CD14-positive monocyte (primary cell): ENCODE measurements at regions not wholly inside any gene's neighbourhood (a gene's known extent, or its start where the extent isn't known, plus 50 kb on each side); places are given as distances from the start of the nearest gene placed in this dataset.
A peak's percentile ranks its signal among the peaks of the same experiment; 100 is the strongest.

Experiments
- DNase-seq, 3 donors: peaks; one replicate each; pipeline ENCODE4 v3.0.0-alpha.2; 2011 to 2022
- H2AFZ ChIP-seq: 2 replicates; pipeline ENCODE4 v1.6.0; 2012; ENCODE audit warnings: mild to moderate bottlenecking, low read depth, low read length, inconsistent platforms; ENCODE audit not compliant: insufficient read depth, poor library complexity, severe bottlenecking
- H3K27ac ChIP-seq, 2 donors: 1 replicate in 1 of 2; 2 replicates in 1 of 2; pipeline ENCODE4 v1.5.1; 2012 to 2013; ENCODE audit warnings: low read length in 2 of 2, control low read depth in 1 of 2, inconsistent platforms in 1 of 2, low read depth in 1 of 2, mild to moderate bottlenecking in 1 of 2
- H3K27me3 ChIP-seq, 2 donors: one replicate each; pipeline versions ENCODE4 v1.6.0 to v1.6.1; 2011 to 2013; ENCODE audit warnings: low read length in 2 of 2; ENCODE audit not compliant: control insufficient read depth in 2 of 2, insufficient read depth in 2 of 2
- H3K36me3 ChIP-seq, 2 donors: replicated peaks in 1 of 2; 1 replicate in 1 of 2; 2 replicates in 1 of 2; pipeline versions ENCODE4 v1.5.1 to v1.6.1; 2012 to 2013; ENCODE audit warnings: low read length in 2 of 2, control low read depth in 1 of 2, inconsistent platforms in 1 of 2, mild to moderate bottlenecking in 1 of 2; ENCODE audit not compliant: insufficient read depth in 2 of 2, control insufficient read depth in 1 of 2
- H3K4me1 ChIP-seq, 2 donors: 1 replicate in 1 of 2; 2 replicates in 1 of 2; pipeline versions ENCODE4 v1.5.1 to v1.6.1; 2012 to 2013; ENCODE audit warnings: low read length in 2 of 2, control low read depth in 1 of 2, inconsistent platforms in 1 of 2, mild to moderate bottlenecking in 1 of 2, moderate library complexity in 1 of 2; ENCODE audit not compliant: insufficient read depth in 2 of 2, control insufficient read depth in 1 of 2
- H3K4me2 ChIP-seq: replicated peaks from 2 replicates; pipeline ENCODE3; 2012; ENCODE audit warnings: low read length, moderate library complexity, mild to moderate bottlenecking; ENCODE audit not compliant: poor library complexity, severe bottlenecking; ENCODE audit errors: extremely low read depth
- H3K4me3 ChIP-seq, 3 experiments: fragments of 200-600 bp in 1 of 3; sonication (generic) in 1 of 3; replicated peaks in 1 of 3; 1 replicate in 2 of 3; 2 replicates in 1 of 3; pipeline ENCODE4 v1.5.1; 2011 to 2013; ENCODE audit warnings: low read length in 3 of 3, mild to moderate bottlenecking in 3 of 3, control low read depth in 2 of 3, low read depth in 2 of 3, inconsistent platforms in 1 of 3, moderate library complexity in 1 of 3
- H3K79me2 ChIP-seq: 2 replicates; pipeline ENCODE4 v1.6.0; 2012; ENCODE audit warnings: mild to moderate bottlenecking, control low read depth, inconsistent platforms, low read length, moderate library complexity; ENCODE audit not compliant: insufficient read depth
- H3K9ac ChIP-seq: 2 replicates; pipeline ENCODE4 v1.6.0; 2017; ENCODE audit warnings: low read length, mild to moderate bottlenecking; ENCODE audit not compliant: insufficient read depth, poor library complexity, severe bottlenecking
- H3K9me3 ChIP-seq, 2 donors: replicated peaks in 1 of 2; 1 replicate in 1 of 2; 2 replicates in 1 of 2; pipeline versions ENCODE4 v1.5.1 to v1.6.1; 2012 to 2013; ENCODE audit warnings: low read length in 2 of 2, control low read depth in 1 of 2; ENCODE audit not compliant: control insufficient read depth in 1 of 2, insufficient read depth in 1 of 2
- H4K20me1 ChIP-seq: 2 replicates; pipeline ENCODE4 v1.6.0; 2012; ENCODE audit warnings: mild to moderate bottlenecking, low read length, control low read depth, moderate library complexity; ENCODE audit not compliant: insufficient read depth
- H3K27ac Mint-ChIP-seq, 7 donors: one replicate each; pipeline ENCODE4 v1.8.0; 2020; ENCODE audit warnings: mild to moderate bottlenecking in 7 of 7, mixed read lengths in 7 of 7, moderate library complexity in 6 of 7, inconsistent platforms in 2 of 7
- H3K27me3 Mint-ChIP-seq, 3 donors: one replicate each; pipeline ENCODE4 v1.8.0; 2021 to 2022; ENCODE audit warnings: low read depth in 3 of 3, mild to moderate bottlenecking in 3 of 3, mixed read lengths in 3 of 3, moderate library complexity in 3 of 3, inconsistent platforms in 1 of 3
- H3K36me3 Mint-ChIP-seq, 2 donors: one replicate each; pipeline ENCODE4 v1.8.0; 2020; ENCODE audit warnings: mixed read lengths in 2 of 2, inconsistent platforms in 1 of 2, mild to moderate bottlenecking in 1 of 2
- H3K4me1 Mint-ChIP-seq: one replicate; pipeline ENCODE4 v1.8.0; 2020; ENCODE audit warnings: mild to moderate bottlenecking, mixed read lengths
- H3K4me3 Mint-ChIP-seq, 2 donors: one replicate each; pipeline ENCODE4 v1.8.0; 2020; ENCODE audit warnings: mild to moderate bottlenecking in 2 of 2, mixed read lengths in 2 of 2, moderate library complexity in 1 of 2
- H3K9me3 Mint-ChIP-seq, 7 donors: one replicate each; pipeline ENCODE4 v1.8.0; 2020 to 2022; ENCODE audit warnings: mixed read lengths in 7 of 7, mild to moderate bottlenecking in 6 of 7, moderate library complexity in 6 of 7, inconsistent platforms in 2 of 7
- WGBS: methylation state at CpG from one replicate; pipeline ENCODE4 v1.1.5; 2013; ENCODE audit warnings: missing lambda C conversion rate; ENCODE audit not compliant: insufficient coverage; 5-methylcytosine and 5-hydroxymethylcytosine counted together
- intact Hi-C, 2 donors: fragments of 100-400 bp; cut with micrococcal nuclease; formaldehyde crosslinking; loops; one replicate each; pipeline versions ENCODE4 v1.15.0 to v1.15.1; 2023
- TF ChIP-seq, protein P1 (sequence below): fragments of 200-600 bp; IDR thresholded peaks from one replicate; pipeline ENCODE4 v1.8.0; 2022; ENCODE audit warnings: antibody characterized with exemption, mild to moderate bottlenecking

DNA sequence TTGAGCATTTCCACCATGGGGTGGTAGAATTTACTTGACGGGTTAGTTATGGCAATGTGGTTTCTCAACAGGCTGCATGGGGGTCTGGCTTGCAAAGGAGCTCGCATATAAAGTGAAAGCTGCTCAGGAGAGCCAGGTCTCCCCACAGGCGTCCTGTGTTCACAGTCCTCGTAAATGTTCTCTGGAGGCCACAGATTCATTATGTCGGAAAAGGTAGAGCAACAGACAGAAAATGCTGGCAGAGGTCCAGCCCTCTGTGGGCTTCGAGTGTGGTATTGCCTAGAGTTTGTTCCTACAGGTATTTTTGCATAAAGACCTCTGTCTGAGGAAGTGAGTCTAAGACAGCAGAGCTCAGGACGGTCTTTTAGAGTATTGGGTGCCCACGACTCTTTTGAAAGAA, 96.4 kb downstream of the CDCA7 start:
- no peaks in the 10 kb centered on the region for H3K36me3 ChIP-seq
- no peak overlapping the region for H3K27ac ChIP-seq
- peaks cover 0 to 3% of the 10 kb centered on the region in 2 donors for H3K4me1 ChIP-seq
- H3K9me3 ChIP-seq, result no peaks in the 10 kb centered on the region
- no peaks in the 10 kb centered on the region for H4K20me1 ChIP-seq
- no peak overlapping the region for H3K4me2 ChIP-seq
- WGBS, result 20% methylated on average over 6 of the region's 8 CpGs
- Mint-ChIP-seq H3K9me3 (peaks cover 0 to 9% (median 0%) of the 10 kb centered on the region in 7 donors), H3K27me3 (peaks cover 16 to 18% (median 17%) of the 10 kb centered on the region in 3 donors), H3K4me3 (peak overlapping the region in 1 of 2 donors; percentile 69), H3K36me3 (no peaks in the 10 kb centered on the region), H3K4me1 (peaks cover 10% of the 10 kb centered on the region), H3K27ac (no peak overlapping the region)
- no peak overlapping the region for H3K9ac ChIP-seq
- DNase-seq, result no peak
- H3K79me2 ChIP-seq, result no peaks in the 10 kb centered on the region
- no peak overlapping the region for H3K4me3 ChIP-seq
- H3K27me3 ChIP-seq, result peaks cover 0 to 2% of the 10 kb centered on the region in 2 donors
- H2AFZ ChIP-seq, result peak overlapping the region; percentile 33
- TF ChIP-seq, protein P1, sequence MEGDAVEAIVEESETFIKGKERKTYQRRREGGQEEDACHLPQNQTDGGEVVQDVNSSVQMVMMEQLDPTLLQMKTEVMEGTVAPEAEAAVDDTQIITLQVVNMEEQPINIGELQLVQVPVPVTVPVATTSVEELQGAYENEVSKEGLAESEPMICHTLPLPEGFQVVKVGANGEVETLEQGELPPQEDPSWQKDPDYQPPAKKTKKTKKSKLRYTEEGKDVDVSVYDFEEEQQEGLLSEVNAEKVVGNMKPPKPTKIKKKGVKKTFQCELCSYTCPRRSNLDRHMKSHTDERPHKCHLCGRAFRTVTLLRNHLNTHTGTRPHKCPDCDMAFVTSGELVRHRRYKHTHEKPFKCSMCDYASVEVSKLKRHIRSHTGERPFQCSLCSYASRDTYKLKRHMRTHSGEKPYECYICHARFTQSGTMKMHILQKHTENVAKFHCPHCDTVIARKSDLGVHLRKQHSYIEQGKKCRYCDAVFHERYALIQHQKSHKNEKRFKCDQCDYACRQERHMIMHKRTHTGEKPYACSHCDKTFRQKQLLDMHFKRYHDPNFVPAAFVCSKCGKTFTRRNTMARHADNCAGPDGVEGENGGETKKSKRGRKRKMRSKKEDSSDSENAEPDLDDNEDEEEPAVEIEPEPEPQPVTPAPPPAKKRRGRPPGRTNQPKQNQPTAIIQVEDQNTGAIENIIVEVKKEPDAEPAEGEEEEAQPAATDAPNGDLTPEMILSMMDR, result no peak
- intact Hi-C loops, result no loop called here

DNA sequence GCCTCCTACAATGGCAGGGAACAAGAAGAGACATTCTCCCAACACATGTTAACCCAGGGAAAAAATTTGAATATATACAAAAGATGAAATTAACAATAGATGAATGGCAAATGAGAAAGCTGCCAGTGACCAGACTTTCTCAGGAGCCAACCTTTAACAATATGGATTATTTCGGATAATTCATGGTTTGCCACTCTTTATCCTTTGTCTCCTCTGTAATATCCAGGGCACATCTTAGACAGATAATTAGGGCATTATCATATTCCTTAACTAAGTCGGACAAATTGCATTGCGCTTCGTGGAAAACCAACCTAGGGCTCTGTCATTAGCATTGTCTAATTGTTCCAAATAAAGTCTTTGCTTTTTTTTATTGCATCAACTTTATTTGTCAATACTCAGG, 97.3 kb downstream of the CDCA7 start:
- Mint-ChIP-seq H3K4me1 (peaks cover 10% of the 10 kb centered on the region), H3K27ac (no peak overlapping the region), H3K4me3 (no peak overlapping the region), H3K9me3 (peaks cover 0 to 9% (median 1%) of the 10 kb centered on the region in 7 donors), H3K27me3 (peaks cover 16 to 18% (median 17%) of the 10 kb centered on the region in 3 donors), H3K36me3 (no peaks in the 10 kb centered on the region)
- intact Hi-C loops, result no loop called here
- Histone ChIP-seq H3K27ac (no peak overlapping the region), H4K20me1 (no peaks in the 10 kb centered on the region), H3K4me1 (peaks cover 0 to 3% of the 10 kb centered on the region in 2 donors), H3K9me3 (no peaks in the 10 kb centered on the region), H3K4me3 (no peak overlapping the region), H3K27me3 (peaks cover 0 to 2% of the 10 kb centered on the region in 2 donors), H3K9ac (no peak overlapping the region), H3K79me2 (no peaks in the 10 kb centered on the region), H3K36me3 (no peaks in the 10 kb centered on the region), H3K4me2 (no peak overlapping the region), H2AFZ (no peak overlapping the region)
- TF ChIP-seq, protein P1, result no peak
- 100% methylated on average over 3 of the region's 4 CpGs for WGBS
- DNase-seq, result no peak
